ENCODE measurements at regions not wholly inside any gene's neighbourhood (a gene's known extent, or its start where the extent isn't known, plus 50 kb on each side); places are given as distances from the start of the nearest gene placed in this dataset.

- Histone ChIP-seq H3K79me2 (ENCODE audit: control insufficient read depth in 1 of 2, insufficient read depth in 2 of 2, low read length in 2 of 2) (no peaks in the 10 kb centered on the region), H4K8ac (ENCODE audit: extremely low read depth, insufficient read depth, low read length) (no peak overlapping the region), H2AK5ac (ENCODE audit: low read depth, low read length) (no peak overlapping the region), H2BK5ac (ENCODE audit: low read depth, low read length) (no peak overlapping the region), H3K4me3 (ENCODE audit: extremely low read depth in 1 of 4, insufficient read depth in 2 of 4, low read depth in 3 of 4, low read length in 4 of 4) (no peak overlapping the region), H3K9ac (replicated peaks in 1 of 4; ENCODE audit: extremely low read depth in 1 of 4, low read depth in 3 of 4, low read length in 3 of 4) (no peak overlapping the region), H2BK120ac (replicated peaks; ENCODE audit: low read depth, low read length) (no peak overlapping the region), H3K27ac (ENCODE audit: low read depth, low read length) (no peak overlapping the region), H3K36me3 (ENCODE audit: control insufficient read depth in 2 of 4, insufficient read depth in 4 of 4, low read length in 3 of 4) (no peaks in the 10 kb centered on the region), H2BK12ac (ENCODE audit: low read depth, low read length) (no peak overlapping the region), H2BK20ac (ENCODE audit: low read length) (no peak overlapping the region), H3K27me3 (replicated peaks in 1 of 4; ENCODE audit: control insufficient read depth in 3 of 4, extremely low read depth in 1 of 4, insufficient read depth in 3 of 4, low read length in 3 of 4) (no peaks in the 10 kb centered on the region), H3K18ac (ENCODE audit: extremely low read depth, low read length) (no peak overlapping the region), H3K23me2 (ENCODE audit: low read depth, low read length) (no peaks in the 10 kb centered on the region), H3K14ac (ENCODE audit: insufficient read length) (no peak overlapping the region), H3K79me1 (ENCODE audit: low read depth, low read length) (no peaks in the 10 kb centered on the region), H3K9me3 (ENCODE audit: insufficient read depth in 2 of 2, low read depth in 1 of 2, low read length in 1 of 2) (no peaks in the 10 kb centered on the region), H4K91ac (replicated peaks; ENCODE audit: insufficient read length, low read length) (no peak overlapping the region), H3K4me1 (replicated peaks in 1 of 4; ENCODE audit: control insufficient read depth in 3 of 4, insufficient read depth in 4 of 4, low read length in 3 of 4) (peaks cover 0 to 3% (median 0%) of the 10 kb centered on the region in 4 experiments; a peak in 1 of 7 replicates), H2AFZ (ENCODE audit: low read length) (no peak overlapping the region), H2BK15ac (ENCODE audit: low read length) (no peak overlapping the region), H3K4me2 (ENCODE audit: insufficient read depth in 1 of 2, low read depth in 2 of 2, low read length in 2 of 2) (no peak overlapping the region), H3K4ac (replicated peaks; ENCODE audit: insufficient read length, low read depth, low read length) (no peak overlapping the region), H4K20me1 (replicated peaks in 1 of 2; ENCODE audit: control insufficient read depth in 1 of 2, insufficient read depth in 2 of 2, low read length in 2 of 2) (no peaks in the 10 kb centered on the region), H3K56ac (replicated peaks; ENCODE audit: insufficient read length, low read depth, low read length) (no peak overlapping the region), H3K23ac (ENCODE audit: insufficient read length) (no peak overlapping the region), H4K5ac (ENCODE audit: insufficient read length, low read depth, low read length) (no peak overlapping the region)
- DNase-seq (ENCODE audit: low read depth in 1 of 2, low spot score in 2 of 2) (no peak), FAIRE-seq (no peak)
- POLR2A ChIA-PET (ENCODE audit: partially characterized antibody): no interaction called here
- CTCF ChIA-PET (ENCODE audit: partially characterized antibody): no interaction called here
- TF ChIP-seq TAF1 (IDR thresholded peaks at IDR 0.05; ENCODE audit: low read depth, low read length): no peak
- TF ChIP-seq ATF2 (IDR thresholded peaks at IDR 0.05; ENCODE audit: low read length): no peak
- no peak for TF ChIP-seq TCF12 (IDR thresholded peaks at IDR 0.05; ENCODE audit: low read depth, low read length)
- no peak for TF ChIP-seq USF2 (IDR thresholded peaks at IDR 0.05; ENCODE audit: low read length)
- TF ChIP-seq EP300 (IDR thresholded peaks at IDR 0.05; ENCODE audit: borderline replicate concordance in 1 of 2, low read depth in 2 of 2, low read length in 2 of 2): no peak
- no peak for TF ChIP-seq MAX (IDR thresholded peaks at IDR 0.05)
- TF ChIP-seq PHF8 (conservative IDR thresholded peaks at IDR 0.05; ENCODE audit: low read depth, low read length): no peak
- no peak for TF ChIP-seq FOSL1 (IDR thresholded peaks at IDR 0.05; ENCODE audit: insufficient read depth, low read depth, low read length)
- TF ChIP-seq CEBPB (IDR thresholded peaks at IDR 0.05; ENCODE audit: low read depth, low read length): no peak
- TF ChIP-seq KDM5A (IDR thresholded peaks at IDR 0.05; ENCODE audit: low read length): no peak
- TF ChIP-seq TEAD4 (IDR thresholded peaks at IDR 0.05; ENCODE audit: low read depth, low read length): no peak
- TF ChIP-seq GTF2F1 (IDR thresholded peaks at IDR 0.05; ENCODE audit: borderline replicate concordance, low read depth, low read length): no peak
- no peak for TF ChIP-seq SRF (IDR thresholded peaks at IDR 0.05; ENCODE audit: low read depth, low read length)
Observed at GRCh38 chr17:70378076-70378475, 208.7 kb downstream of the KCNJ2 start.
